GM12875 (cell line): ENCODE measurements at regions not wholly inside any gene's neighbourhood (a gene's known extent, or its start where the extent isn't known, plus 50 kb on each side); places are given as distances from the start of the nearest gene placed in this dataset.

Source experiments
- H3K4me3 ChIP-seq: one replicate; pipeline ENCODE4 v1.5.1; 2011; ENCODE audit warnings: low read depth, low read length, control low read depth
- CTCF ChIP-seq: IDR thresholded peaks from 2 replicates; pipeline ENCODE4 v1.5.1; 2011; ENCODE audit warnings: low read depth, mild to moderate bottlenecking, control low read depth, inconsistent platforms, low read length, moderate library complexity, borderline replicate concordance; ENCODE audit not compliant: insufficient read depth

DNA sequence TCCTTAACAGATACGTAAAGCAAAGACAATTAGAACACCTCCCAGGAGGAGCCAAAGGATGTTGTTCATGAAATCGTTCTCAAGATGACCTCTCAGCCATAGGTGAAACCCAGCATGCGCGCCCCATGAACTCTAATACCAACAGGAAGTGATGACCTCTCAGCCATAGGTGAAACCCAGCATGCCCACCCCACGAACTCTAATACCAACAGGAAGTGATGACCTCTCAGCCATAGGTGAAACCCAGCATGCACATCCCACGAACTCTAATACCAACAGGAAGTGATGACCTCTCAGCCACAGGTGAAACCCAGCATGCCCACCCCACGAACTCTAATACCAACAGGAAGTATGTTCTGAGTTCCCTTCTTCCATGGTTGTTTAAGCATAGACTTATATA, 205.2 kb upstream of the ADARB2 start:
- TF ChIP-seq CTCF, result no peak
- no peak overlapping the region for H3K4me3 ChIP-seq

- no peak overlapping the region for H3K4me3 ChIP-seq
- TF ChIP-seq CTCF, result no peak
Observed at GRCh38 chr10:1939016-1939415, 201.7 kb upstream of the ADARB2 start.

GRCh38 chr10:1938317-1938716, 201.0 kb upstream of the ADARB2 start:
- H3K4me3 ChIP-seq, result no peak overlapping the region
- no peak for TF ChIP-seq CTCF

DNA sequence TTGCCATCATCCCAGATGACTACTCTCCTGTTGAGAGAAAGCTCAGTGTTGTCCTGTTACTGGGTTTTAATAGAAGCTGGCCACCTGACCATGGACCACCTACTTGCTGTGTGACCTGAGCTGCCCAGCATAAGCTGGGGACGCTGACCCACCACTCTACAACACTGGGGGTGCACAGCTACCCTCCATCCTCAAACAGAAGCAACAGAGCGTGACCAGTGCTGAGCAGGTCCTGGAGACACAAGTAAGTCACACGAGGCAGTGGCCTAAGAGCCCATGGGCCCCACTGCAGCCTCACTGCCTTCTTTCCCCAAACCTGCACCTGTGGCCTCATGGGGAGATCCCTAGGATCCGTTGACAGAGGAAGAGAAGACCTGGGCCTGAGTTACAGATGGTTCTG, 198.6 kb upstream of the ADARB2 start:
- H3K4me3 ChIP-seq, result no peak overlapping the region
- no peak for TF ChIP-seq CTCF

DNA sequence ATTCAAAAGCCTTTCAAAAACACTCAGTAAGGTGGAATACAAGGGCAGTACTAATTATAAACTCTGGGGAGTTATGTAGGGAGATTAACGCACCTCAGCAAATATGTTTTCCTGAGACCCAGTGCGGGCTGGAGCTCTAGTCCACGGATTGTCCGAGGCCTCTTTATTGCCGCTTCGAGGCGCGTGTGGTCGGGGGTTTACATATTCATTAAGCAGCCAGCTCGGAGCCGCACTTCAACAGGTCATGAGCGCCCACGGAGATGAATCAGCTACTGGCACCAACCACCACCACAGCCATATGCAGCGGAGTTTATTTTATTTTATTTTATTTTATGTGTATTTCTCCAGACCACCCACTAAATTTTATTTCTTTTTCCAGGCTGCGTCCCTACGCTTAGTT, 195.9 kb upstream of the ADARB2 start:
- no peak for TF ChIP-seq CTCF
- no peak overlapping the region for H3K4me3 ChIP-seq

GRCh38 chr10:1932692-1933094, 195.4 kb upstream of the ADARB2 start:
- H3K4me3 ChIP-seq, result no peak overlapping the region
- no peak for TF ChIP-seq CTCF

DNA sequence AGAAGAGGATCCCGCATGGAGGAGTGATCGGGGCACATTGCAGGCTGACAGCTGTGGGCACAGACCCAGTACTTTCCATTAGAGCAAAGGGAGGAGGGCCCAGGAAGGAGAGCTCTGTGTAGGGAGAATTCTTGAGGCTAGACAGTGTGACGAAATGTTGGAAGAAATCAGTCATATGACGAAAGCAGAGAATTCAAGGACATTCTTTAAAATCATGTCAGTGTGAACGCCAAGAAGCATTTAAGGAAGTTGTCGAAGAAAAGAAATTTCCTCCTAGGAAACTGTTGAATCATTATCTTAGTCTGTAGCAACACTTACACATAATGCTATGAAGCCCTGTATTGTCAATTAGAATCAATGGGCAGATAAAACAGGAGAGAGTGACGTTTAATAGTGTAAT, 191.3 kb upstream of the ADARB2 start:
- no peak overlapping the region for H3K4me3 ChIP-seq
- no peak for TF ChIP-seq CTCF
